Embryonic facial prominence (tissue), 1 donor: ENCODE measurements at regions not wholly inside any gene's neighbourhood (a gene's known extent, or its start where the extent isn't known, plus 50 kb on each side); places are given as distances from the start of the nearest gene placed in this dataset.
"Not testable (repeated sequence)": the region's sequence is repeated elsewhere in the genome, so short reads cannot be mapped to it uniquely, and the experiment has no call there.

Source experiments
- DNase-seq: peaks from one replicate; pipeline ENCODE4 v3.0.0-alpha.2; 2016; ENCODE audit errors: extremely low spot score

DNA sequence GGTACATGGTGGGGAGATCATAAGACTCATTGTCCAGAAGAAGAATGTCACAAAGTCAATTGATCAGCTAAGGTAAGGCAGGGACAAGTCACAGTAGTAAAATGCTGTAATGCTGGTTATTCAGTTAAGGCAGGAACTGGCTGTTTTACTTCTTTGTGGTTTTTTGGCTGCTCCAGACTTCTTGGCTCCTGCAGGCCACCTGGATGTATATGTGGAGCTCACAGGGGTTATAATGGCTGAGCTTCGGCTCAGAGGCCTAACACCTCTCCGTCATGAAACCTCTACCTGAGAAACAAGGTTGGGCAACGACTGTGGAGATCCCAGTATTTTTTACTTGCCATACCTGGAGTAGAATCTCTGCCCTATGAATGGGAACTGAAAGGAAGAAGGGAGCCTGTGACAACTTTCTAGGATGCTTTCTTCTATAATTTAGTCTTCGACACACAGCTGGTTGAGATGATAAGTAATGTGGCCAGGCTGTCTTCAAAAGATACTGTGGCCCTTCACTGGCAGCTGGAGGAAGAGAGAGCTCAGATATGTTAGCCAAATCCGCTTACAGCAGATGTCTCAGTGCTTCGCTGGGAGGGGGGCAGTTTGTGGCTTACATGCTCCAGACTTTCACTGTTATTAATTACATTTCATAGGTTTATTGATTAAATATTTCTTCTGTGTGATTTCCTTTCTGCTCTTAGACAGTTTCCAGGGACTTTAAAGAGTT is 887.8 kb downstream of the IGSF11 start:
- DNase-seq: no peak

DNA sequence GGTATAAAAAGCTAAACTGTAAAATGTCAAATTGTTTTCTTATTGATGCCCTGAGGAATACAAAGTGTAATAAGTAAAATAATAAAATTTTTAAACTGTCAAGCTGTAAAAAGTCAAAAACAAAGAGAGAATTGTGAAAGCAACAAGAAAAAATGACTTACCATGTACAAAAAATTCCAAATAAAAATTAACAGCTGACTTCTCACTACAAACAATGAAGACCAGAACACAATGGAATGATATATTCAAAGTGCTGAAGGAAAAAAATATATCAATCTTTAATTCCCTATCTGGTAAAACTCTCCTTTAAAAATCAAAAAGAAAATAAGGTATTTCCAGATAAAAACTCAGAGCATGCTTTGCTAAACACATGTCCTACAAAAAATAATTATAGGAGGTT is 883.5 kb downstream of the IGSF11 start:
- DNase-seq: no peak

DNA sequence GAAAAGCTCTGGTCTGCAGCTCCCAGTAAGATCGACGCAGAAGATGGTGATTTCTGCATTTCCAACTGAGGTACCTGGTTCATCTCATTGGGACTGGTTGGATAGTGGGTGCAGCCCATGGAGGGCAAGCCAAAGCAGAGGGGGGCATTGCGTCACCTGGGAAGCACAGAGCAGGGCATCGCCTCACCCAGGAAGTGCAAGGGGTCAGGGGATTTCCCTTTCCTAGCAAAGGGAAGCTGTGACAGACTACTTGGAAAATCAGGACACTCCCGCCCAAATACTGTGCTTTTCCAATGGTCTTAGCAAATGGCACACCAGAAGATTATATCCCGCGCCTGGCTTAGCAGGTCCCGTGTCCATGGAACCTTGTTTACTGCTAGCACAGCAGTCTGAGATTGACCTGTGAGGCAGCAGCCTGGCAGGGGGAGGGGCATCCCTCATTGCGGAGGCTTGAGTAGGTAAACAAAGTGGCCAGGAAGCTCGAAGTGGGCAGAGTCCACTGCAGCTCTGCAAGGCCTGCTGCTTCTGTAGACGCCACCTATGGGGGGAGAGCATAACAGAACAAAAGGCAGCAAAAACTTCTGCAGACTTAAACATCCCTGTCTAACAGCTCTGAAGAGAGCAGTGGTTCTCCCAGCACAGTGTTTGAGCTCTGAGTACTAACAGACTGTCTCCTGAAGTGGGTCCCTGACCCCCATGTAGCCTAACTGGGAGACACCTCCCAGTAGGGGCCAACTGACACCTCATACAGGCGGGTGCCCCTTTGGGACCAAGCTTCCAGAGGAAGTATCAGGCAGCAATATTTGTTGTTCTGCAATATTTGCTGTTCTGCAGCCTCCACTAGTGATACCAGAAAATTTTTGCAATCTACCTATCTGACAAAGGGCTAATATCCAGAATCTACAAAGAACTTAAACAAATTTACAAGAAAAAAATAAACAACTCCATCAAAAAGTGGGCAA is 871.7 kb downstream of the IGSF11 start:
- DNase-seq: not testable (repeated sequence)

DNA sequence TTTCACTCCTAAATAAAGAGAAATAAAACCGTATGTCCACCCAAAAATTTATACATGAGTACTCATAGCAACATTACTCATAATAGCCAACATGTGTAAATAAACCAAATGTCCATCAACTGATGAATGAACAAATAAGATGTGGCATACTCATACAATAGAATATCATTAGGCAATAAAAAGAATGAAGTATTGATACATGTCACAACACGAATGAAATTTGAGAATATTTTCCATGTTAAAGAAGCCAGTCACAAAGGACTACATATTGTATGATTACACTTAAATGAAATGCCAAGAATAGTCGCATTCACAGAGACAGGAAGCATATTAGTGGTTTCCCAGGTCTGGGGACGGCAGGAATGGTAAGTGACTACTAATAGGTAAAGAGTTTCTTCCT is 869.2 kb downstream of the IGSF11 start:
- DNase-seq: no peak

DNA sequence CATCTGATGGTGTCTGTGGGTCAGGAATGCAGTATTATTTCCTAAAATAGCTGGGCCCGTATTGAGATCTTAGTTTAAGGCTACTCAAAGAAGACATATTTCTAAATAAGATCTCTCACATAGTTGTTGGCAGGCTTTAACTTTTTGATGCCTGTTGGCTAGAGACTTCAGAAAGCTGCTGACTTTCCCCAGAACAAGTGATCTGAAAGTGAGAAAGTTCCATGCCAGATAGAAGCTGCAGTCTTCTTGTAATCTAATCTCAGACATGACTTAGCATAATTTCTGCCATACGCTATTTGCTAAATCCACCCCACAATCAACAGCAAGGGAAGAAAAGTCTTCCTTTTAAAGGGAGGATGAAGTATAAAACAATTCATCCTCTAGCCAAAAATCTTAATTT is 867.1 kb downstream of the IGSF11 start:
- DNase-seq: no peak

DNA sequence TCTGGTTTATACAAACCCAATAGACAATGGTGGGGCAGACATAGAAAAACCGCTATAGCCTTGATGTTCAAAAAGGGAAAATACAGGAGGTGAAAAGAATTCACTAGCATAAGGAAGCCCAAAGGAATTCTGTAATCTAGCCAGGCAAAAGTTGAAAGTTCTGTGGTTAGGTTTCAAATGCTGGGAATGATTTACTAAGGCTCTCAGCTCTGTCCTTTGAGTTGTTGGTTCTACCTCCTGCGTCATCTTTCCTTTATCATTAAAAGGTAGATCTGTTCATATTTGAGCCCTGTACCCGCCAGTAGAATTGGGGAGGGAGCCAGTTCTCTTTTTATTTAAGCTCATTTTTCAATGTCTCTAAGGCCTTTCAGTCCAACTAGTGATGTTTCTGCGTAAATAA is 866.5 kb downstream of the IGSF11 start:
- DNase-seq: no peak

DNA sequence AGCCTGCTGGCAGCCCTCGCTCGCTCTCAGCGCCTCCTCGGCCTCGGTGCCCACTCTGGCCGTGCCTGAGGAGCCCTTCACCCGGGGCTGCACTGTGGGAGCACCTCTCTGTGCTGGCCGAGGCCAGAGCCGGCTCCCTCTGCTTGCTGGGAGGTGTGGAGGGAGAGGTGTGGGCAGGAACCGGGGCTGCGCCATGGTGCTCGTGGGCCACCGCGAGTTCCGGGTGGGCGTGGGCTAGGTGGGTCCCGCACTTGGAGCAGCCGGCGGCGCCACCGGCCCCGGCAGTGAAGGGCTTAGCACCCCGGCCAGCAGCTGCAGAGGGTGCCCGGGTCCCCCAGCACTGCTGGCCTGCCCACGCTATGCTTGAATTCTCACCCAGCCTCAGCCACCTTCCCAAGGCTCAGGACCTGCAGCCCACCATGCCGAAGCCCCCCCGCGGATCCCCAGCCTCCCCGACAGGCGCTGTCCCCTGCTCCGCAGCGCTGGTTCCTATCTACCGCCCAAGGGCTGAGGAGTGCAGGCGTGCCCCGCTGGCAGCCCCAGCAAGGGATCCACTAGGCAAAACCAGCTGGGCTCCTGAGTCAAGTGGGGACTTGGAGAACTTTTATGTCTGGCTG is 863.3 kb downstream of the IGSF11 start:
- DNase-seq: no peak

DNA sequence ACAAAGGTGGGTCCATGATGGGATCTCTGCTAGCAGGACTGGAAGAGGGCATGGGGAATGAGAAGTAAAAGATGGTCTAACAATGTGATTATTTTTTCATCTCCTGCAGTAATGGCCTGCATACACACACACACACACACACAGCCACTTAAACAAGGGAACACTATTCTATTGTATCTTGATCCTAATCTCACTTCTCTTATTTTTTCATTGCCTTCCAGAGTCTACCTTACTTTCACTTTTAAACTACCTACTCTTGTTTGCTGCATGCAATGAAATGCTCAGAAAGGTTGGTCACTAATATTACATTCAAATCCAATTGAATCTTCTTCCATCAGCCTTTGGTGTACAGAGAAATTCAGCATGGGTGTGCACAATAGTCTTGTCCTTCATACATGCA is 853.8 kb downstream of the IGSF11 start:
- DNase-seq: no peak

DNA sequence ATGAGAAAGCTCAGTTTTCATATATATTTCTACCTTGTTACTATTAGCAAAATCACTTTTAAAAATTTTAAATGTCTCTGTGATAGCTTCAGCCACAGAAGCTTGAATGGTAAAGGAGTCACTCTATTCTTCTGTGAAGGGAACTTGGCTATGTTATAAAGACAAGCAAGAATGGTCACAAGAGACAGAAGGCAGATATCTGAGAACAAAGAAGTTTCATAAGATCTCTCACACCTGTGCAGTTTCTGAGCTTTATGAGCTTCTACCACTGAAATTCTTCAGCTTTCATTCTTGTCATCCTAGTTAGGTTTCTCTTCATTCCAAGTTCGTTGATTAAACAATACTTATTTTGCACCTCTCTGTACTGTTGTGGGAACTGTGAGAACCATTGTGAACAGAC is 853.4 kb downstream of the IGSF11 start:
- DNase-seq: no peak

DNA sequence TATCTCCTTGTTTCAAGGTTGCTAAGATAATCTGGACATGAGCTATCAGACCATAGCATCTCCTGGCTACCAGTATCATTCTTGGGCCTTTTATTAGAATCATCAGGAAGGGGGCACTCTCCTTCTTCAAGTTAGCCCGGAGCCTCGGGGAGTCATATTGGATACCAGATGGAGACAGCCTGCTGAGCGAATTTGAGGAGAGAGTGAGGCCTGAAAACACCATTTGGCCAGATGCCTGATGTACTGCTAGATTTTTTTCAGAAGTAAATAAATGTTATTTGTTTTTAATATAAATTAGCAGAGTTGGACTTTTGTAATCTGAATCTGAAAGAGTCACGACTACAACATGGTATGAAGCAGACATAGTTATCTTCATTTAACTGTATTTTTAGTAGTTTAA is 848.6 kb downstream of the IGSF11 start:
- DNase-seq: no peak

DNA sequence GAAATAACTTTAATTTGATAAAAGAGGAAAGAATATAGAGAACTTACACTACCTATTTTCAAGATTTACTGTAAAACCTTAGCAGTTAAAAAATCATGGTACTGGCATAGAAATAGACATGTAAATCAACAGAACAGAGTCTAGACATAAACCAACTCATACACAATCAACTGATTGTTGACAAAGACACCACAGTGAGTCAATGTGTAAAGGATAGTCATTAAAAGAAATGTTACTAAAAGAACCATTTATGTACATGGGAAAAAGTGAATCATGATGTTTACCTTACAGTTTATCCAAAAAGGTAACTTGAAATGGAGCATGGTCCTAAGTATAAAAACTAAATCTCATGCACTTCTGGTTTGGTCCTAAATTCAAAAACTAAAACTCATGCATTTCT is 847.4 kb downstream of the IGSF11 start:
- no peak for DNase-seq

DNA sequence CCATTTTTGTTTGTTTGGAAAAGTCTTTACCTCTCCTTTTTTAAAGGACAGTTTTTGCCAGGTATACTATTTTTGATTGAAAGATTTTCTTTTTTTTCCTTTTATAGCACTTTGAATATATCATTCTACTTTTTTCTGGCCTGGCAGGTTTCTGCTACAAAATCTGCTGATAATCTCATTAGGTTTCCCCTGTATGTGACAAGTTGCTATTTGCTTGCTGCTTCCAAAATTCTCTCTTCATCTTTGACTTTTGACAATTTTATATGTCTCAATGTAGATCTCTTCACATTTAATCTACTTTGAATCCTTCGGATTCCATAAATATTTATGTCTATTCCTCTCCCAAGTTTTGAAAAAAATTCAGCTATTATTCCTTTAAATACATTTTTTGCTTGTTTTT is 838.5 kb downstream of the IGSF11 start:
- no peak for DNase-seq

DNA sequence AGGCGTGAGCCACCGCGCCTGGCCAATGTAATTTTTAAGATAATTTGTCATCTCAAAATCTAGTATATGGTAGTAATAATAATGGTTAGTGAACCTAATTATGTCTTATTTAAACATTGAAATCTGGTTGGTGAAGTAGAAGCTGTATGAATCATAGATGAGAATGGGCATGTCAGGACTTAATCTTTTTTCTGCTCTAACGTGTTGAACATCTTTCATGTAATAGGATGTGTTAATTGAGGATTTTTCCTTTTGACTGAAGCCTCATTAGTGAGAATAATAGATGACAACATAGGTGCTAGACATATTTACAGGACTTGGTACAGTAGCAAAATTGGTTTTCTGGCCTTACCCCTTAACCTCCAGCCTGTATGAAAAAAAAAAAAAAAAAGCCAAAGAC is 835.6 kb downstream of the IGSF11 start:
- no peak for DNase-seq

DNA sequence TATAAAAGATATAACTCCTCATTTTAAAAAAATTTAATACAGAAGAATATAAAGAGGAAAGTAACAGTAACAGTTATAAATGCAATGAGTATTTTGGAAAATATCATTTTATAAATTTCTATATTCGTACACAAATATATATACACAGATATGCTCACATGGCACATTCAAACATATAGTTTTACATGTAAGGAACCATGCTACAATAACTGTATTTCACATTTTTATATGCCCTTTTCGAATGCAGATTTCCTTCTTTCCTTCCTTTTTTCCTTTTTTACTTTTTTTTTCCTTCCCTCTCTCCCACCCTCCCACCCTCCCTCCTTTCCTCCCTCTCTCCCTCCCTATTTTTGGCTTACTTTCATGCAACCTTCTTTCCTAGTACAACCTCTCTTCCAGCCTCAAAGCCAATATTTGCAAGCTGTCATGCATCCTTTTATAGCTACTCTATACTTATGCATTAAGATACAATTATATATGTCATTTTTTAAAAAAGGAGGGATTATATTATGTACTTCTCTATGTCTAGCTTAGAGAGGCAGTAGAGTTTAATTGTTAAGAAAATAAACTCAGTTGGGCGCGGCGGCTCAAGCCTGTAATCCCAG is 830.5 kb downstream of the IGSF11 start:
- DNase-seq: no peak

DNA sequence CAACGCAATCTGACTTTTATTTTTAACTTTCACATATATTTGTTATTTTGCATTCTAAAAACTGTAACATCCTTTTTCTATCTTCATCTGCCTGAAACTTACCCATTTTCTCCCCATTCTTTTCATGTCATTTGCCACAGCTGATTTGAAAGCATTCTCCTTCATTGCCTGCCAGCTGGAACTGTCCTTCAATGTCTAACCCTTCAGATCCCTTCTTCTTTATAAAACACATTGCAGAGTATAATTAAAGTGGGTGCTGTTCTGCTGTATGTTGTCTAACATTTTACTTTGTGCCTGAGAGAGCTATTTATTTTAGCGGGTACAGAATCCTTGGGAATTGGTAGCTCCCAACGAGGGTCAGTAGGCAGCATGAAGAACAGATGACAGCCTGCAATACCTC is 827.4 kb downstream of the IGSF11 start:
- DNase-seq: no peak

DNA sequence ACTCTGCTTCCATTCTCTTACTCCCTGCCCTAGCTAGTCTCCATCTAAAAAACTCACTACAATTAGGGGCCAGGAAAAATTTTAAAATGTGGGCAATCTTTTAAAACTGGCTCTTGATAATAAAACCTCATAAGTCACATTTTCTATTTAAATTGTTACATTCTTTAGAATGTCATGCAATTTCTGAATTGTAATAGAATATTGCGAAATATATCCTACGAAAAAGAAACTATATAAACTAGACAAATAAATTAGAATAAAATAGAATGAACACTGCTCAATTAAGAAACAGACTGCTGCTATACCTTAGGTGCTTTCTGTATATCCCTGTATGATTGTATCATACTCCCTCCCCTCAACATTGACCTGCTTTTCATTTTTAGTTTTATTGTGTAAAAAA is 826.0 kb downstream of the IGSF11 start:
- no peak for DNase-seq

DNA sequence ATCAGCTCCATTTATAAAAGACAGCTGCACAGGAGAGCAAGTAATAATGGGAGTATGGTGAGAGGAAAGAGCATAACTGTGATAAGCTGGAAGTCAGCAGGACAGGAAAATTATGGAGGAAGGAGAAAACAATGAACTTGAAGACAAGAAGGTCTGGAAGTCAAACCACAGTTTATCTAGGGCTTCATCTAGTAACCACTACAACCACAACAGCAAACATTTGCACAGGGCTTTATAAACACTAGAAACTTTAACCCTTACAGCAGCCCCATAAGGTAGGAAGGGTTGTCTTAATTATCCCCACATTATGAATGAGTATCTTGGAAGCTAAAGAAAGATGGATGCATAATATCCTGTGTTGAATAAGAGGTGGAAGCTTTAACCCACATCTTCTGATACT is 820.8 kb downstream of the IGSF11 start:
- no peak for DNase-seq

DNA sequence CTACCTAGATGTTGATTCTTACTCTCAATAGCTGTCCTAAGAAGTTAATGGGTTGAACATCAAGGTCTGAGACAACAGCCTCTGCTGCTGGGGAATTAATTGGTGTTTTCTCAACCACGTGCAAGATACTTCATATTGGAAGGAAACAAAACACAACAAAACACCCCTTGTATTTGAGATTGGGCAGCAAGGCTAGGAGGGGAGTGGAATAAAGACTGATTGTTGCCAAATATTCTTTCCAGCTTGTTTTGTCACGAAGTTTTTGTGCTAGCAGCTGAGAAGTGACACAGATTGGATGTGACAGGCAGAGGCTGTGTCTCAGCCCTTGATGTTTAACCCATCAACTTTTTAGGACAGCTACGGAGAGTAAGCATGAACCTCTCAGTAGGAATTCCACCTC is 808.4 kb downstream of the IGSF11 start:
- DNase-seq: no peak

DNA sequence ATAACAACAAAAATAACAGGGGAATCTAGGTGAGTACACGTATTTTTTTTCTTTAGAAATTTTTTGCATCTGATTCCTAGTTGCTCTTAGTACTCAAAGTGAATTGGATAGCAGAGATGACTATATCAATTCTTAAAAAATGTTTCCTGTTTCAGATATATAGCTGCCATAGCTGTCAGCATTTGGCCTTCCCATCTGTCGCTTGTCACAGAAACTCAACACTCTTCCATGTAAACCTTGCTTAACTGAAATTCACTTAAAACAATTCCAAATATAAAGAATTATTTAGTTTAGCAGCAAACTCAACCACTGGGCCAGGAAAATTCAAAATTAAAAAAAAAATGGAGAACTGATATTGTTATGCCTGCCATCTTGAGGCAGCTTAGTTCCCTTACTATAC is 807.5 kb downstream of the IGSF11 start:
- DNase-seq: no peak

DNA sequence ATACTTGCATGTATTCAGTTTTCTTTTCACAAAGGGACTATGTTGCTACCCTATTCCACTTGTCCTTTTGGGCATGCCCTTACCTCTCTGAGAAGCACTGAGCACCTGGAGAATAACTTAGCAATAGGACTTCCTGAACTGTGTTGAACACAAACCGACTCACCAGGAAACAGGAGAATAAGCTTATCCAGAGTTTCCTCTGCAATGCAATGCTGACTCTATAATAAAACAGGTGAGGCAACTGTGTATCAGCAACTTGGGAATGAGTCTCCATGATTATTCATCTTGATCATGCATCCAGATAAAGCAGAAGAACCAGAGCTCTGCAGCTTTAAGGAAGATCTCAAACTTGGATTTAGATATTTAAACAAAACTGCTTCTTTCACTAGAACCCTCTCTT is 806.5 kb downstream of the IGSF11 start:
- no peak for DNase-seq

DNA sequence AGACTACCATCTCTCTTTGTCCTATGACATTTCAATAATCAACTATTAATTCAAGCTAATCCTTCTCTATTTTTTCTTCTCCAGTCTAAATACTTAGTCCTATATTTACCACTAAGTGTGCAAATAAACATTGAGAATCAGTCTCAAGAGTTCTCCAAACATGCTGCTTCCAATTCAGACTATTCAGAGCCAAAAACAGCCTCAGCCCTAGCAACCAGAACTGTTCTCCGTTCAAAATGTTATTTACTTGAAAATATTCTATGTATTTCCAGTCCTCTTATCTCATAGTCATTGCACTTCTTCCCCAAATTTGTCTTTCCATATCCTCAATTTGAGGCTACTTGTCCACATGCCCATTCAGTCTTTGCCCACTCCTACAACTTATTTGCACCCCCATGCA is 805.5 kb downstream of the IGSF11 start:
- DNase-seq: no peak

DNA sequence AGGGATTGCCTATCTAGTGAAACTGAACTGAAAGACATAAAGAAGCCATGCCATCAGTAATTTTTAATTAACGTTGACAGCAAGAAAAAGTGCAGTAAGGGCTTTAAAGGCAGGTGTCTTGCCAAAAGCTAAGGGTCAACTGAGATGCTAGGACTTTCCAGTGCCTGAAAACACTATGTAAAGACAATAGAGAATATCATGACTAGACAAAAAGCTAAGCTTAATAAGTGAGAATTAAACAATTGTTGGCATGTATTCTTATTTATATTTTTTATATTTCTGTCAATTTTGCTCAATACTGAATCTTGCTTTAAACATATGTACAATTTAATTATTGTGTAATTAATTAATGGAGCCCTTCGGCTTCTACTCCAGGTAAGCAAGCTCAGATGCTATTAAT is 803.1 kb downstream of the IGSF11 start:
- DNase-seq: no peak
